Ishikawa (cell line): ENCODE measurements at regions not wholly inside any gene's neighbourhood (a gene's known extent, or its start where the extent isn't known, plus 50 kb on each side); places are given as distances from the start of the nearest gene placed in this dataset.

Experiments
- CEBPB ChIP-seq: IDR thresholded peaks from 2 replicates; pipeline ENCODE4 v1.6.1; 2012
- EP300 ChIP-seq: IDR thresholded peaks from 2 replicates; pipeline ENCODE4 v1.6.1; 2012; ENCODE audit warnings: borderline replicate concordance
- NFIC ChIP-seq: IDR thresholded peaks from 2 replicates; pipeline ENCODE4 v1.6.1; 2012
- TAF1 ChIP-seq: IDR thresholded peaks from 2 replicates; pipeline ENCODE4 v1.6.1; 2012; ENCODE audit warnings: low read depth, mild to moderate bottlenecking
- TCF12 ChIP-seq: IDR thresholded peaks from 2 replicates; pipeline ENCODE4 v1.6.1; 2012; ENCODE audit warnings: low read depth
- YY1 ChIP-seq: IDR thresholded peaks from 2 replicates; pipeline ENCODE4 v1.6.1; 2012; ENCODE audit warnings: low read depth
- TF ChIP-seq, protein P1 (sequence below): IDR thresholded peaks from 2 replicates; pipeline ENCODE4 v1.6.1; 2012; ENCODE audit warnings: low read depth, mild to moderate bottlenecking

DNA sequence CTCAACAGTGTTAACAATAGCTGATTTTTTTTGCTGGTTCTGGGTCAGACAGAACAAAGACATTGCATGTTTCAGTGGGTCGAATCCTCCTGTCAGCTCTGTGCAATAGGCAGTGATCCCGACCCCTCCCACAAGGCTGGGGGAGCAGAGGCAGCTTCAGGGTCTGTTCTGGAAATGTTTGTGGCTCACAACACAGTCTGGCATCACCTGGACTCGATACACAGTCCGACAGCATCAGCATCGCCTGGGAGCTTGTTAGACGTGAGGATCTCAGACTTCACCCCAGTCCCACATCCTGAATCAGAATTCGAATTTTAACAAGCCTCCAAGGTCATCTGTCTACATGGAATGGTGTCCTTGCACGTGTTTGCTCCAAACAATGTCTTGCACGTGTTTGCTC is 384.7 kb downstream of the IRX2 start:
- no peak for TF ChIP-seq TCF12
- TF ChIP-seq NFIC = no peak
- TF ChIP-seq EP300 = no peak
- TF ChIP-seq, protein P1, sequence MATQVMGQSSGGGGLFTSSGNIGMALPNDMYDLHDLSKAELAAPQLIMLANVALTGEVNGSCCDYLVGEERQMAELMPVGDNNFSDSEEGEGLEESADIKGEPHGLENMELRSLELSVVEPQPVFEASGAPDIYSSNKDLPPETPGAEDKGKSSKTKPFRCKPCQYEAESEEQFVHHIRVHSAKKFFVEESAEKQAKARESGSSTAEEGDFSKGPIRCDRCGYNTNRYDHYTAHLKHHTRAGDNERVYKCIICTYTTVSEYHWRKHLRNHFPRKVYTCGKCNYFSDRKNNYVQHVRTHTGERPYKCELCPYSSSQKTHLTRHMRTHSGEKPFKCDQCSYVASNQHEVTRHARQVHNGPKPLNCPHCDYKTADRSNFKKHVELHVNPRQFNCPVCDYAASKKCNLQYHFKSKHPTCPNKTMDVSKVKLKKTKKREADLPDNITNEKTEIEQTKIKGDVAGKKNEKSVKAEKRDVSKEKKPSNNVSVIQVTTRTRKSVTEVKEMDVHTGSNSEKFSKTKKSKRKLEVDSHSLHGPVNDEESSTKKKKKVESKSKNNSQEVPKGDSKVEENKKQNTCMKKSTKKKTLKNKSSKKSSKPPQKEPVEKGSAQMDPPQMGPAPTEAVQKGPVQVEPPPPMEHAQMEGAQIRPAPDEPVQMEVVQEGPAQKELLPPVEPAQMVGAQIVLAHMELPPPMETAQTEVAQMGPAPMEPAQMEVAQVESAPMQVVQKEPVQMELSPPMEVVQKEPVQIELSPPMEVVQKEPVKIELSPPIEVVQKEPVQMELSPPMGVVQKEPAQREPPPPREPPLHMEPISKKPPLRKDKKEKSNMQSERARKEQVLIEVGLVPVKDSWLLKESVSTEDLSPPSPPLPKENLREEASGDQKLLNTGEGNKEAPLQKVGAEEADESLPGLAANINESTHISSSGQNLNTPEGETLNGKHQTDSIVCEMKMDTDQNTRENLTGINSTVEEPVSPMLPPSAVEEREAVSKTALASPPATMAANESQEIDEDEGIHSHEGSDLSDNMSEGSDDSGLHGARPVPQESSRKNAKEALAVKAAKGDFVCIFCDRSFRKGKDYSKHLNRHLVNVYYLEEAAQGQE = no peak
- no peak for TF ChIP-seq CEBPB
- no peak for TF ChIP-seq YY1
- TF ChIP-seq TAF1 = no peak
